Upper lobe of right lung (tissue), 1 donor: ENCODE measurements at regions not wholly inside any gene's neighbourhood (a gene's known extent, or its start where the extent isn't known, plus 50 kb on each side); places are given as distances from the start of the nearest gene placed in this dataset.
A peak's percentile ranks its signal among the peaks of the same experiment; 100 is the strongest.
"Not testable (repeated sequence)": the region's sequence is repeated elsewhere in the genome, so short reads cannot be mapped to it uniquely, and the experiment has no call there.

Experiments
- ATAC-seq: fragments of 200-7000 bp; cut with Tn5 transposase; one replicate; pipeline ENCODE4 v1.9.1; 2020; ENCODE audit warnings: mild to moderate bottlenecking, moderate library complexity
- DNase-seq: peaks from one replicate; pipeline ENCODE4 v3.0.0-alpha.2; 2020
- H3K27ac ChIP-seq: fragments of 200-600 bp; one replicate; pipeline ENCODE4 v1.8.0; 2022
- H3K27me3 ChIP-seq: fragments of 200-600 bp; one replicate; pipeline ENCODE4 v1.8.0; 2022; ENCODE audit warnings: mild to moderate bottlenecking
- H3K36me3 ChIP-seq: fragments of 200-600 bp; one replicate; pipeline ENCODE4 v1.8.0; 2022
- H3K4me1 ChIP-seq: fragments of 200-600 bp; one replicate; pipeline ENCODE4 v1.8.0; 2022
- H3K4me3 ChIP-seq: fragments of 200-600 bp; one replicate; pipeline ENCODE4 v1.8.0; 2022; ENCODE audit warnings: mild to moderate bottlenecking
- H3K9me3 ChIP-seq: fragments of 200-600 bp; one replicate; pipeline ENCODE4 v1.8.0; 2022
- intact Hi-C: fragments of 100-400 bp; cut with DNase I; formaldehyde crosslinking; loops from one replicate; pipeline ENCODE4 v1.11.0; 2022
- TF ChIP-seq, protein P1 (sequence below): fragments of 200-600 bp; IDR thresholded peaks from one replicate; pipeline ENCODE4 v1.8.0; 2022; ENCODE audit warnings: antibody characterized with exemption
- donor health status: DM: no; HTN: yes; CAD: no; lungs with severe emphysema.

DNA sequence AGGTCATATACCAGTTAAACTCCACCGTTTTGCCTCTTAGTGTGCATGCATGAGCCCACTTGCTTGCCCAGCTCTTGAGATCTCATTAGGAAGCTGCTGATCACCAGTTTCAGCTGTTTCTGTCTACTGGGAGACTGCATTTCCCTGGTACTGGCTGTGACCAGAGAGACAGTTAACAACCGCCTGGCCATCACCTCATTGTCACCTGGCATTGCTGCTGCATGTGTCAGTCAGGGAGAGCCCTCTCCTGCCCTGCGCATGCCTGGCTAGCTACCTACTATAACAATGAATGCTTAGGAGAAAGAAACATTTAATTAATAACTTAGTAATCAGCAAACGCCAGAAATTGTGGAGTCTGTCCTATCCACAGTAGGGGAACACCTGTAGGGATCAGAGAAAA is 265.8 kb upstream of the CYRIA start:
- intact Hi-C loops: no loop called here
- no peak for ATAC-seq

GRCh38 chr2:16927398-16927797 is 261.8 kb upstream of the CYRIA start:
- no peaks in the 10 kb centered on the region for H3K4me1 ChIP-seq
- no peak for DNase-seq
- no peaks in the 10 kb centered on the region for H3K36me3 ChIP-seq
- H3K4me3 ChIP-seq: no peak overlapping the region
- ATAC-seq: no peak
- no peak overlapping the region for H3K27ac ChIP-seq
- H3K9me3 ChIP-seq: no peaks in the 10 kb centered on the region
- TF ChIP-seq, protein P1, sequence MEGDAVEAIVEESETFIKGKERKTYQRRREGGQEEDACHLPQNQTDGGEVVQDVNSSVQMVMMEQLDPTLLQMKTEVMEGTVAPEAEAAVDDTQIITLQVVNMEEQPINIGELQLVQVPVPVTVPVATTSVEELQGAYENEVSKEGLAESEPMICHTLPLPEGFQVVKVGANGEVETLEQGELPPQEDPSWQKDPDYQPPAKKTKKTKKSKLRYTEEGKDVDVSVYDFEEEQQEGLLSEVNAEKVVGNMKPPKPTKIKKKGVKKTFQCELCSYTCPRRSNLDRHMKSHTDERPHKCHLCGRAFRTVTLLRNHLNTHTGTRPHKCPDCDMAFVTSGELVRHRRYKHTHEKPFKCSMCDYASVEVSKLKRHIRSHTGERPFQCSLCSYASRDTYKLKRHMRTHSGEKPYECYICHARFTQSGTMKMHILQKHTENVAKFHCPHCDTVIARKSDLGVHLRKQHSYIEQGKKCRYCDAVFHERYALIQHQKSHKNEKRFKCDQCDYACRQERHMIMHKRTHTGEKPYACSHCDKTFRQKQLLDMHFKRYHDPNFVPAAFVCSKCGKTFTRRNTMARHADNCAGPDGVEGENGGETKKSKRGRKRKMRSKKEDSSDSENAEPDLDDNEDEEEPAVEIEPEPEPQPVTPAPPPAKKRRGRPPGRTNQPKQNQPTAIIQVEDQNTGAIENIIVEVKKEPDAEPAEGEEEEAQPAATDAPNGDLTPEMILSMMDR: no peak
- H3K27me3 ChIP-seq: no peaks in the 10 kb centered on the region
- intact Hi-C loops: no loop called here

More for the DNA sequence above, 265.8 kb upstream of the CYRIA start:
- Histone ChIP-seq H3K4me1 (no peaks in the 10 kb centered on the region), H3K36me3 (no peaks in the 10 kb centered on the region), H3K27ac (no peak overlapping the region), H3K4me3 (no peak overlapping the region), H3K27me3 (no peaks in the 10 kb centered on the region), H3K9me3 (no peaks in the 10 kb centered on the region)
- DNase-seq: no peak
- TF ChIP-seq, protein P1: no peak

DNA sequence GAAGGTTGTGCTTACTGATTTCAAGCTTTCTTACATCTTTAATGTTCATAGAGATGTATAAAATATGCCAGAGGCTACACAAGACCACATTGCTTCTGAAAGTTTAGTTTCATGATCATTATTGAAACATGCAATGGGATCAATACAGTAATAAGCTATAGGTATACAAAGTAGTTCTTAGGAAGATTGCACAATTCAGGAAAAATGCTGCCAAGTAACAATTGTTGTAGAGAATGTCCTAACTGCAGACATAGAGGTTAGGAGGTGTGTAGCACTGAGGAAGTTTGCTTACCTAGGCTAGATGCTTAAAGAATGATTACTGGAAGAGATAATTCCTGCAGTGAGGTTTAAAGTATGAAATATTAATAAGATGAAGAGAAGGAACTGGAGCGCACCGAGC is 259.5 kb upstream of the CYRIA start:
- TF ChIP-seq, protein P1: no peak
- no peaks in the 10 kb centered on the region for H3K9me3 ChIP-seq
- no peaks in the 10 kb centered on the region for H3K36me3 ChIP-seq
- H3K27ac ChIP-seq: no peak overlapping the region
- ATAC-seq: no peak
- H3K4me3 ChIP-seq: no peak overlapping the region
- no peaks in the 10 kb centered on the region for H3K27me3 ChIP-seq
- intact Hi-C loops: no loop called here
- no peak for DNase-seq
- no peaks in the 10 kb centered on the region for H3K4me1 ChIP-seq

DNA sequence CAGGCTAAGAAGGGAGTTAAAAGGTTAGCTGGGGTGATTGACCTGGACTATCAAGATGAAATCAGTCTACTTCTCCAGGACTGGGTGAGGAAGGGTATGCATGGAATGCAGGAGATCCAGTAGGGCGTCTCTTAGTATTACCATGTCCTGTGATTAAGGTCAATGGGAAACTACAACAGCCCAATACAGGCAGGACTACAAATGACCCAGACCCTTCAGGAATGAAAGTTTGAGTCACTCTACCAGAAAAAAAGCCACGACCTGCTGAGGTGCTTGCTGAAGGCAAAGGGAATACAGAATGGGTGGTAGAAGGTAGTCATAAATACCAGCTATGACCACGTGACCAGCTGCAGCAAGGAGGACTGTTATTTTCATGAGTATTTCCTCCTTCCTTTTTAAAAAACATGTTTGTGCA is 249.7 kb upstream of the CYRIA start:
- H3K27me3 ChIP-seq, H3K36me3 ChIP-seq, DNase-seq, H3K4me1 ChIP-seq, H3K27ac ChIP-seq, H3K4me3 ChIP-seq, intact Hi-C loops, H3K9me3 ChIP-seq: not testable (repeated sequence)
- peak; percentile 61 for ATAC-seq

- no peaks in the 10 kb centered on the region for H3K27me3 ChIP-seq
- TF ChIP-seq, protein P1: no peak
- no peak overlapping the region for H3K27ac ChIP-seq
- H3K4me1 ChIP-seq: no peaks in the 10 kb centered on the region
- intact Hi-C loops: no loop called here
- no peak for ATAC-seq
- no peaks in the 10 kb centered on the region for H3K36me3 ChIP-seq
- DNase-seq: no peak
- H3K9me3 ChIP-seq: no peaks in the 10 kb centered on the region
- no peak overlapping the region for H3K4me3 ChIP-seq
These were observed 246.1 kb upstream of the CYRIA start for GRCh38 chr2:16911746-16912145.

GRCh38 chr2:16908656-16909055 is 243.0 kb upstream of the CYRIA start:
- intact Hi-C loops: no loop called here
- DNase-seq: no peak
- Histone ChIP-seq H3K4me1 (no peaks in the 10 kb centered on the region), H3K27me3 (no peaks in the 10 kb centered on the region), H3K9me3 (no peaks in the 10 kb centered on the region), H3K27ac (no peak overlapping the region), H3K36me3 (no peaks in the 10 kb centered on the region), H3K4me3 (no peak overlapping the region)
- ATAC-seq: no peak
- TF ChIP-seq, protein P1: no peak
